Fibroblast of mammary gland (primary cell): ENCODE measurements at regions not wholly inside any gene's neighbourhood (a gene's known extent, or its start where the extent isn't known, plus 50 kb on each side); places are given as distances from the start of the nearest gene placed in this dataset.
"Not testable (repeated sequence)": the region's sequence is repeated elsewhere in the genome, so short reads cannot be mapped to it uniquely, and the experiment has no call there.

Experiments used
- DNase-seq: peaks from one replicate; pipeline ENCODE4 v3.0.0-alpha.2; 2010; ENCODE audit warnings: low read depth
- H3K4me3 ChIP-seq: 2 replicates; pipeline ENCODE4 v1.5.1; 2011; ENCODE audit warnings: low read depth, mild to moderate bottlenecking, low read length, moderate library complexity; ENCODE audit not compliant: control insufficient read depth
- TF ChIP-seq, protein P1 (sequence below): conservative IDR thresholded peaks from 2 replicates; pipeline ENCODE4 v1.5.1; 2011; ENCODE audit warnings: low read depth, low read length, inconsistent platforms; ENCODE audit not compliant: control insufficient read depth, insufficient read depth

GRCh38 chr2:138418453-138418852, 83.1 kb upstream of the SPOPL start:
- H3K4me3 ChIP-seq, result no peak overlapping the region
- no peak for DNase-seq
- TF ChIP-seq, protein P1, sequence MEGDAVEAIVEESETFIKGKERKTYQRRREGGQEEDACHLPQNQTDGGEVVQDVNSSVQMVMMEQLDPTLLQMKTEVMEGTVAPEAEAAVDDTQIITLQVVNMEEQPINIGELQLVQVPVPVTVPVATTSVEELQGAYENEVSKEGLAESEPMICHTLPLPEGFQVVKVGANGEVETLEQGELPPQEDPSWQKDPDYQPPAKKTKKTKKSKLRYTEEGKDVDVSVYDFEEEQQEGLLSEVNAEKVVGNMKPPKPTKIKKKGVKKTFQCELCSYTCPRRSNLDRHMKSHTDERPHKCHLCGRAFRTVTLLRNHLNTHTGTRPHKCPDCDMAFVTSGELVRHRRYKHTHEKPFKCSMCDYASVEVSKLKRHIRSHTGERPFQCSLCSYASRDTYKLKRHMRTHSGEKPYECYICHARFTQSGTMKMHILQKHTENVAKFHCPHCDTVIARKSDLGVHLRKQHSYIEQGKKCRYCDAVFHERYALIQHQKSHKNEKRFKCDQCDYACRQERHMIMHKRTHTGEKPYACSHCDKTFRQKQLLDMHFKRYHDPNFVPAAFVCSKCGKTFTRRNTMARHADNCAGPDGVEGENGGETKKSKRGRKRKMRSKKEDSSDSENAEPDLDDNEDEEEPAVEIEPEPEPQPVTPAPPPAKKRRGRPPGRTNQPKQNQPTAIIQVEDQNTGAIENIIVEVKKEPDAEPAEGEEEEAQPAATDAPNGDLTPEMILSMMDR, result no peak

GRCh38 chr2:138421315-138421970, 80.1 kb upstream of the SPOPL start:
- no peak overlapping the region for H3K4me3 ChIP-seq
- DNase-seq, result peak; percentile 62
- TF ChIP-seq, protein P1, result no peak

- no peak overlapping the region for H3K4me3 ChIP-seq
- TF ChIP-seq, protein P1, result no peak
- peak; percentile 74 for DNase-seq
Measured at GRCh38 chr2:138421971-138422335, 79.6 kb upstream of the SPOPL start.

- TF ChIP-seq, protein P1, result no peak
- no peak overlapping the region for H3K4me3 ChIP-seq
- DNase-seq, result no peak
Measured at GRCh38 chr2:138423198-138423597, 78.4 kb upstream of the SPOPL start.

- TF ChIP-seq, protein P1, result no peak
- DNase-seq, result no peak
- H3K4me3 ChIP-seq, result no peak overlapping the region
Measured at GRCh38 chr2:138423745-138424144, 77.8 kb upstream of the SPOPL start.

- DNase-seq, result no peak
- TF ChIP-seq, protein P1, result no peak
- no peak overlapping the region for H3K4me3 ChIP-seq
Measured at GRCh38 chr2:138424436-138425140, 77.0 kb upstream of the SPOPL start.

- DNase-seq, H3K4me3 ChIP-seq: not testable (repeated sequence)
Measured at GRCh38 chr2:138426116-138426515, 75.5 kb upstream of the SPOPL start.
